ENCODE measurements at regions not wholly inside any gene's neighbourhood (a gene's known extent, or its start where the extent isn't known, plus 50 kb on each side); places are given as distances from the start of the nearest gene placed in this dataset.

GRCh38 chr7:156174428-156174827 lies 362.2 kb upstream of the SHH start:
- DNase-seq: no peak

DNA sequence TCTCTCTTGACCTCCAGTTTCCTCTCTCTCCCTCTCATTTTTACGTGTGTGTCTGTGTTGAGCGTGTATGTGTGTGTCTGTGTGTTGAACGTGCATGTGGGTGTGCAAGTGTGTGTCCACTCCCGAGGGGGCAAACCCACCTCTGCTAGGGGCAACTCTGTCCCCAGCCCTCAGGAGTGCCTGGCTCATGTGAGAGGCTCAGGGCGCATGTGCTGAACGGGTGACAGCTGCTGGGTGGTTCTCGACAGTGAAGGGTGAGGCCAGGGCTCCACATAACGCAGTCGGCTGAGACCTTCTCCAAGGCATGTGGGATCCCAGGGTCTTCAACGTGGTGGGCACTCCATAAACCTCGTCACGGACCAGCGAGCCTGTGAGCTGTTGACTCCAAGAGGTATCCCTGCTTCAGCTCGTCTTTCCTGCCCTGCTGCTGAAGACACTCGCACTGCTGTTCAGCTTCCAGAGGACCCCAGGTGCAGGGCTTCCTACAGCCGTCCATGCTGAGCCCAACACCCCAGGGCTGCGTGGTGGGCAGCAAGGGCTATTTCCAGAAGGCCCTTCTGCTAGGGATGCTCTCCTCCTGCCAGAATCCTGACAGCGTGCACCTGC lies 361.6 kb upstream of the SHH start:
- no peak for DNase-seq

GRCh38 chr7:156173346-156173745 lies 361.1 kb upstream of the SHH start:
- no peak for DNase-seq

DNA sequence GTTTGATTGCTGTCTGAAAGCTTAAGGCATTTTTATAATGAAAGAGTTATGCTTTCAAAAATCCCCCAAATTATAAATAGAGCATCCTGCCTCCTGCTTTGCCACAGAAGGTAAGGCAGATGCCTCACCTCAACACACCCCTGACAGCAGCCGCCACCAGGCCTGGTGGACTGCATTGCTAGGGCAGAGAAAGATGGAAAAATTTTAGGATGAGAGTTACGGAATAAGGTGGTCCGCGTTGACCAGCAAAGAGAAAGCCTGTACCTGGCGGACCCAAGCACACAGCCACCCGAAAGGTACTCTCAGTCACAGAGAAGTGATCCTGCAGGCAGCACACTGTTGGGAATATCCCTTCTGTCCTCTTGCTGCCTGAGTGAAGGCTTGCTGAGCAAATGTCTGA lies 360.4 kb upstream of the SHH start:
- no peak for DNase-seq

GRCh38 chr7:156169474-156170370 lies 357.5 kb upstream of the SHH start:
- no peak for DNase-seq

DNA sequence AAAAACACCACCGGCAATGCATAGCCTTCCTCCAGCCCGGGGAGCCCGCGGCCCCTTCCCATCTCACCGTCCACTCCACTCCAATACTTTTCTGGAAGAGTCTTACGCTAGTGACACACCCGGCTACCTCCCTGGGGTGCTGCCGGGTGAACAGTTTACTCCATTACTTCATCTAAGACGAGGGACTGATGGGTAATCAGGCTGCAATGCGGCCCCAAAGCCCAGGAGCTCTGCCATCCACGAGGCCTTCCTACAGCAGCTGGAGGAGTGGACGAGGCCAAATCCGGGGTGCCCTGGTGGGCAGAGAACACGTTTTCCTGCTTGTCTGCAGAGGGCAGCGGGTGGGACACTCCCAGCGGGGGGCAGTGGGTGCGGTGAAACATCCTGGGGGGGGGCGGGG lies 356.2 kb upstream of the SHH start:
- DNase-seq: no peak

DNA sequence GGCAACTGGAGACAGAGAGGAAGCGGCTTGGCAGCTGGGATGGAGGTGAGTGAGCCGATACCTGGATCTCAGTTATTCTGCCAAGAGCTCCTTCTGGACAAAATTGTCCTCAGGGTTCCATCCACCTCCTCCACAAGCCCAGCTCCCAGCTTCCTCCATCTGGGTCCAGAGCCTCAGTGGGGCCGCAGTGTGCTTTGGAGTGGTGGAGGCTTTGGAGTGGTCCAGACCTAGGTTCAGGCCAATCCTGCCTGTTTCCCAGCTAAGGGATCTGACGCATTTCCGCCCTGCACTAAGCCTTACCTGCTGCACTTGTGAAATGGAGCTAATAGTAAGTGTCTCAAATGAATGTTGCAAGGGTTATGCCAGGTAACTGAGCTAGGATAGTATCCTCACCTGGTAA lies 355.7 kb upstream of the SHH start:
- DNase-seq: no peak

DNA sequence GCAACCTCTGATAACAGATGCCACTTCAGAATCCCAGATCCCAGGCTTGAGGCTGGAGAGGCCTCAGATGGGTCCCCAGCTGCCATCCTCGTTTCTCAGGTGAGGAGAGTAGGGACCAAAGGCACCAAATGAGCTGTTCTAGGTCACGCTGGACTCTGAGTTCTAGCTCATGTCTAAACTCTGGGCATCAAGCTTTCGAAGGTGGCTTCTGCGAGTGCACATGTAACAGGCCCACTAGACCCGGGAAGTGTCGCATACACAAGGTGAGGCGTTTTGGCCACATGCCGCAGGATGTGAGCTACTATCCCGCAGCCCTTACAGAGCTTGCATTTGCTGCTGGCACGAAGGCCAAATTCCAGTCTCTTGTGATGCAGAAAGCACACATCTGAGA lies 355.1 kb upstream of the SHH start:
- no peak for DNase-seq

- no peak for DNase-seq
These were observed 354.6 kb upstream of the SHH start for GRCh38 chr7:156166692-156167416.

DNA sequence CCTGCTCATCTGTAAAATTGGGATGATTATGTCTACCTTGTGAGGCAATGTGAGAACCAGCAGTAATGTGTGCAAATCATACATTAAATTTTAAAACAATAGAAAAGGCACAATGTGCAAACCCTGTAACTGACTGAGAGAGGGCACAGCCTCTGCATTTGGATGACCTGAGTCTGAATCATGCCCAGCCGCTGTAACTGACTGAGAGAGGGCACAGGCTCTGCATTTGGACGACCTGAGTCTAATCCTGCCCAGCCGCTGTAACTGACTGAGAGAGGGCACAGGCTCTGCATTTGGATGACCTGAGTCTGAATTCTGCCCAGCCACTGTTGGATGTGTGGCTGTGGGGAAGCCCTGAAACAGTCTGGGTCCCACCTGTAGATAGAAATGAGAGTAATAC lies 351.5 kb upstream of the SHH start:
- no peak for DNase-seq

DNA sequence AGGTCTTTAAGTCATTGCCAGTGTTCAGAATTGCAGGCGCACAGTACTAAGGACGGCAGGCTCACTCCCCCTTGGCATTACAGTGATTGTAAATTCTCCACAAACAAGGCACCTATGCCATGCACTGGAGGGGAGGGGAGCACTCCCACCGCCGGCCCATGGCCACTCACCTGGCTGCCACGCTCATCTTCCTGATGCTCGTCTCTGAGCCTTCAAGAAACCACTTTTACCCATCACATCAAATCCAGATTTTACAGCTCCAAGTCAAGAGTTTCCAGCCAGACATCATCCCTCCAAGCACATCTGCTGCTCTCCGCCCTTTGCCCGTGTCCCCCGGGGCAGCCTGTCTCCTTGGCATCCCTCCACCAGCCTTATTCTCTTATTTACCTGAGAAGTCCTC lies 350.2 kb upstream of the SHH start:
- DNase-seq: no peak

- DNase-seq: no peak
These were observed 348.5 kb upstream of the SHH start for GRCh38 chr7:156160811-156161210.

- DNase-seq: no peak
These were observed 346.4 kb upstream of the SHH start for GRCh38 chr7:156158693-156159092.

DNA sequence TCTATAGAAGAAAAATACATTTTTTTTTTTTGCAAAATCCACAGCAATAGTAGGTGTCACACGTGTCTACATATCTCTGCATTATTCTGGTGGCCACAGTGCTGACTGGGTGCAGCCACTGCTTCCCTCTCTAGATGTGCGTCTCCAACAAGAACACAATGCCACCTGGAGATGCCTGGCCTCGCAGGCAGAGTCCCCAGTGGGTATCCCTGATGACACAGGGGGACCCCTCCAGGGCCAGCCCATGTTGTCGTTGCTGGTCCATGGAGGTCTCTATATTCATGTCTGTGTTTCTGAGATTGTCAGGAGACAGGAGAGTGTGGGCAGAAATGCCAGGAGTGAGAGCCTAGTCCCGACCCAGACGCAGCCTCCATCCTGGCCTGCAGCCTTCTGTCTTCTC lies 345.9 kb upstream of the SHH start:
- DNase-seq: no peak

DNA sequence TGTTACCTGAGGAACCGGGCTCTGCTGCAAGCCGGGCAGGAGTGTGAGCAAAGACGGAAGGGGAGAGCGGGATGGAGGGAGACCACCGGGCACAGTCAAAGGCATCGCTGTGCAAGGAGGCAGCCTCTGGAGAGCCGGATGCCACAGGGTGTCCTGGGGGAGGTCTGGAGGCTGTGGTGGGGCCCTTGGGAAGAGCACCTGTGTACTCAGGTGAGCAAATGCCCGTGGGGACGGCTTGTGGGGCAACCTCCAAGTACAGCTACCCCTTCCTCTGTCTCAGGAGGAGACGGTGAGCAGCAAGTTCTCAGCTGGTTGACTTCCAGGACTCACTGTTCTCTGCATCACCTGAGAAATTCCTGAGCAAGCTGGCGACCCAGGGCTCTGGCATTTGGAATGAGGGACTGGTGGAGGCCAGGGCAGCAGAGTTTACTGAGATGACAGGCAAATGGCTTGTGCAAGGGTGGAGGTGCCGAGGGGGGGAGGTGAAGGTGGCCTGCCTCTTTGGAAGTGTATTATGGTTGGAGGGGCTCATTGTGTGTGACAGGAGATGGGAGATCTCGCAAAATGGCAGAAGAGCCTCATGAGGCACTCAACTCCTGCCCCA lies 345.2 kb upstream of the SHH start:
- no peak for DNase-seq

DNA sequence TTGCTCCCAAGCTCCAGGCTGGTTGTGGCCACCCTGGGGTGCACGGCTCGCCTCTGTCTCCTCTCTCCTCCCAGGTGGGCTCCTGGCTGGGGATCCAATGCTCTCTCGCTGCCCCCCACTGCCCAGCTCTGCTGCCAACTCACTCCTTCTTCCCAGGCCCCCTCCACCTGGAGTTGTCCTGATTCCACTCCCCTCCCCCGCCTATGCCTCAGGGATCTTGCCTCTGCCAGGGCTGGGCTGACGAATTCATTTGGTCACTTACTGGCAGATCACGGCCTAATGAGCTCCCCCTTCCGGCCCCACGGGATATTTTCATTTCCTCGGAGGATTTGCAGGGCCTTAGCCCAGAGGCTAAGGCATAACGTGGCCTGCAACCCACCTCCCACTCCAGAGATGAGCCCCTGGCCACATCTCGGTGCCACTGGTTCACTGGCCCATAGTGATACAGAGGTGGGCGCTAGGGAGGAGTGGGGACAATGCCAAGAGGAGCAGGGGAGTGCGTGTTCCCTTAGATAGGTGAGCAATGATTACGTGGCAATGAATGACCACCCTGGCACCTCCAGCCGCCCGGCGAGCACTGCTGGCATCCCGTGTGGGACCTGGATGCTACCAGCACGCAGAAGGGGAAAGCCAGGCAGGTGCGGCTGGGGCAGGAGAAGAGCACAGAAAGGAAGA lies 344.6 kb upstream of the SHH start:
- no peak for DNase-seq

GRCh38 chr7:156155988-156156733 lies 343.9 kb upstream of the SHH start:
- DNase-seq: no peak

GRCh38 chr7:156153590-156153989 lies 341.3 kb upstream of the SHH start:
- no peak for DNase-seq

DNA sequence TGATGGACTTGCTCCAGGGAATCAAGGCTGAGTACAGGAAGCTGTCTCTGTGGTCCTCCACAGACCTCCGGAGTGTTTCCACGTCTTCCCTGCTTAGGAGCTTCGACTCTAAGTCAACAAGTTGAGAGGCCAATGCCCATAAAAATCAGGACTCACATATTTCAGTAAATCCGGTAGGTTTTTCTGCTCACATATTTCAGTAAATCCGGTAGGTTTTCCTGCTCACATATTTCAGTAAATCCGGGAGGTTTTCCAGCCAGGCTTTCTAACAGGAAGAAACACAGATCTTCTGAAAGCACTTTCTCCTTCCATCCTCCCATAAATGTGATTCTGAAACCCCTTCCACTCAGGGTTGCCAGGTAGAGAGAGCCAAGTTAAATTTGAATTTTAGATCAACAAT lies 340.1 kb upstream of the SHH start:
- DNase-seq: no peak

GRCh38 chr7:156151658-156152057 lies 339.4 kb upstream of the SHH start:
- no peak for DNase-seq

- DNase-seq: no peak
These were observed 338.8 kb upstream of the SHH start for GRCh38 chr7:156151078-156151477.

- no peak for DNase-seq
These were observed 336.7 kb upstream of the SHH start for GRCh38 chr7:156148995-156149394.
